ENCODE measurements at regions not wholly inside any gene's neighbourhood (a gene's known extent, or its start where the extent isn't known, plus 50 kb on each side); places are given as distances from the start of the nearest gene placed in this dataset.
A peak's percentile ranks its signal among the peaks of the same experiment; 100 is the strongest.

DNA sequence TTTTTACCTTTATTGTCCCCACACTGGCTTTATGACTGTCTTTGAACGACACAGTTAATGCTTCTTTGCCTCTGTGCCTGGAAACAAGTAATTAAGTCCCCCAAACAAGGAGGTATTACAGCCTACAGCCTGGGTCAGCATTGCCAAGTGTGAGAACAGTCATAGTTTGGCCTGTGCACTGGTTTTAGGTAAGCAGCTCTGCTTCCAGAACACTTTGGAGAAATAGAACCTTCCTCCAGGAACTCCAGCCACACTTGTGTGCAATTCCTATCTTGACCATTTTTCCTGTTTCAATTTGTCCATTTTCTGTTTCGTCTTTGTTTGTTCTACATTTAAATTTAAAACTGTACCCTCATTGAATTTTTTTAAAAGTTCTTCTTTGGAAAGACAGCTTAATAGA, 568.2 kb downstream of the TUSC7 start:
- TF ChIP-seq, protein P1, sequence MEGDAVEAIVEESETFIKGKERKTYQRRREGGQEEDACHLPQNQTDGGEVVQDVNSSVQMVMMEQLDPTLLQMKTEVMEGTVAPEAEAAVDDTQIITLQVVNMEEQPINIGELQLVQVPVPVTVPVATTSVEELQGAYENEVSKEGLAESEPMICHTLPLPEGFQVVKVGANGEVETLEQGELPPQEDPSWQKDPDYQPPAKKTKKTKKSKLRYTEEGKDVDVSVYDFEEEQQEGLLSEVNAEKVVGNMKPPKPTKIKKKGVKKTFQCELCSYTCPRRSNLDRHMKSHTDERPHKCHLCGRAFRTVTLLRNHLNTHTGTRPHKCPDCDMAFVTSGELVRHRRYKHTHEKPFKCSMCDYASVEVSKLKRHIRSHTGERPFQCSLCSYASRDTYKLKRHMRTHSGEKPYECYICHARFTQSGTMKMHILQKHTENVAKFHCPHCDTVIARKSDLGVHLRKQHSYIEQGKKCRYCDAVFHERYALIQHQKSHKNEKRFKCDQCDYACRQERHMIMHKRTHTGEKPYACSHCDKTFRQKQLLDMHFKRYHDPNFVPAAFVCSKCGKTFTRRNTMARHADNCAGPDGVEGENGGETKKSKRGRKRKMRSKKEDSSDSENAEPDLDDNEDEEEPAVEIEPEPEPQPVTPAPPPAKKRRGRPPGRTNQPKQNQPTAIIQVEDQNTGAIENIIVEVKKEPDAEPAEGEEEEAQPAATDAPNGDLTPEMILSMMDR (conservative IDR thresholded peaks at IDR 0.05; ENCODE audit: control insufficient read depth, insufficient read depth, low read depth, low read length): no peak
- DNase-seq (ENCODE audit: low read depth): no peak
- H3K4me3 ChIP-seq (ENCODE audit: control insufficient read depth, low read depth, low read length): no peak overlapping the region

GRCh38 chr3:117278424-117279190, 569.0 kb downstream of the TUSC7 start:
- peak; percentile 39 for DNase-seq (ENCODE audit: low read depth)
- TF ChIP-seq, protein P1 (conservative IDR thresholded peaks at IDR 0.05; ENCODE audit: control insufficient read depth, insufficient read depth, low read depth, low read length): no peak
- no peak overlapping the region for H3K4me3 ChIP-seq (ENCODE audit: control insufficient read depth, low read depth, low read length)

- peak; percentile 20 for DNase-seq (ENCODE audit: low read depth)
- H3K4me3 ChIP-seq (ENCODE audit: control insufficient read depth, low read depth, low read length): no peak overlapping the region
- TF ChIP-seq, protein P1 (conservative IDR thresholded peaks at IDR 0.05; ENCODE audit: control insufficient read depth, insufficient read depth, low read depth, low read length): no peak
These were observed 571.8 kb downstream of the TUSC7 start for GRCh38 chr3:117281371-117281770.

DNA sequence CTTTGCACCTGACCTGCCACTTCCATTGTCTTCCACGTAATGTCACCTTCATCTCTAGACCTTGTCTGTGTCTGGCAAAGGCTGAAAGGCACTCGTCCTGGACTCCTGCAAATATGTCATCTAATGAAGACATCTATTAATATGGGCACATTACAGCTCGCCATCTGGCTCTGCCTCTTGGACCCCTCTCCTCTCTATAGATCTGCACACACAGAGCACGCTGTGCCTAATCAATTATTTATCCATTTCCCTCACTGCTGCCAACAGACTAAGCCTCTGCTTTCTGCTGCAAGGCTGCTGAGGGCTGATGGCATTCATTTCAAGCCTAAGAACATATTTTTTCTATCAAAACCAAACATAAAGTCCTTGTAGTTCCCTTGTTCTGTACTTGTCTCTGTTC, 573.0 kb downstream of the TUSC7 start:
- no peak for DNase-seq (ENCODE audit: low read depth)
- TF ChIP-seq, protein P1 (conservative IDR thresholded peaks at IDR 0.05; ENCODE audit: control insufficient read depth, insufficient read depth, low read depth, low read length): no peak
- H3K4me3 ChIP-seq (ENCODE audit: control insufficient read depth, low read depth, low read length): no peak overlapping the region

DNA sequence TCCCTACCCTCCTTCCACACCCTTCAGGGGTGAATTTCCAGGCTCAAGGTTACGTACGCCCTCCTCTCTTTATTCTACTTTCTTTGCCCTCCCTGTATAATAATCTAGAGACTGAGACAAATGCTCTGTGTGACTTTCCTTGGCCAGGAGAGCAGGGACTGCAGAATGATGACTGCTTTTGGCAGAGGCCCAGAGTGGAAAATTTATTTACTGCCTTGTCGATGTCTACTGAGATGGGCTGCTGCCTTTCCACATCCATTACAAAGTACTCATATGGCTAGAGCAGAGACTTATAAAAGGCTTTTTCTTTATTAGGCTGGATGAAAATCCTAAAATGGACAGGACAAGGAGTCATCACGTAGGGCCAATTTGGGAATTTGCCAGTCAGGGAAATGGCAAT, 576.2 kb downstream of the TUSC7 start:
- no peak overlapping the region for H3K4me3 ChIP-seq (ENCODE audit: control insufficient read depth, low read depth, low read length)
- DNase-seq (ENCODE audit: low read depth): no peak
- TF ChIP-seq, protein P1 (conservative IDR thresholded peaks at IDR 0.05; ENCODE audit: control insufficient read depth, insufficient read depth, low read depth, low read length): no peak

DNA sequence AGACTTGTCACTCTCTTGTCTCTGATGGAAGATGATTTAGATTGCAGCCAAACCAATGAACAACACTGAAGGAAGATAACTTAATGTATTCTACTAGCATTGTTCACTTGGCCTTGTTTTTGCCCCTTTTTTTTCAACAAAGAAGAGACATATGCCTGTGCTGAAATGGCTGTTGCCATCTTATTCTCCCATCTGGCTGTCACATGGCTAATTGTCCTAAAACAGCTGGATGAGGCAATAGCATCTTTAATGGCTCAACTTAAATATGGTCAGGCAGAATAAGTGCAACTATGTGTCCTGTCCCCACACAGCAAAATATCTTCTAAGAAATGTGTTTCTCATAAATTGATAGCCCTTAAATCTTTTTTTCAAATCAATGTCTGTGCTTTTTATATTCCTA, 576.9 kb downstream of the TUSC7 start:
- DNase-seq (ENCODE audit: low read depth): peak; percentile 3
- no peak overlapping the region for H3K4me3 ChIP-seq (ENCODE audit: control insufficient read depth, low read depth, low read length)
- TF ChIP-seq, protein P1 (conservative IDR thresholded peaks at IDR 0.05; ENCODE audit: control insufficient read depth, insufficient read depth, low read depth, low read length): no peak

Data from fibroblast of mammary gland (primary cell).